ENCODE measurements at regions not wholly inside any gene's neighbourhood (a gene's known extent, or its start where the extent isn't known, plus 50 kb on each side); places are given as distances from the start of the nearest gene placed in this dataset.
"Not testable (repeated sequence)": the region's sequence is repeated elsewhere in the genome, so short reads cannot be mapped to it uniquely, and the experiment has no call there.

DNA sequence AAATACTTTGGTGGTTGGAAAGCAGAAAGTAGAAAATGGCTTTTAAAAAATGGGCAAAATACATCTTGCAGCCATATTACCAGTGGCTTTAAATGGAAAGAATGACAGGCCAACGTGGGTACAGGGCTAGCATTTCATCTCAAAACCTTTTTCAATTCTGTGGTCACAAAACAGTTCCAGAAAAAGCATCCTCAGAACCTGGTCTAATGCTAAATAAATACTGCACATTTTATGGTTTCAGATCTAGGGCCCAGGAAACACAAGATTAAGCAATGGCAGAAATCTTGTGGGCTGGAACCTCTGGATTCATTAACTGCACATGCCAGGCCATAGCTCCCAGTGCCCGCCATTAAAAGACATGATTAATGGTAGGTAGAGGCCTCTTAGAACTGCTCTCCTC lies 470.2 kb upstream of the RASGRP1 start:
- no peaks in the 10 kb centered on the region for H3K36me3 Mint-ChIP-seq (ENCODE audit: low read depth)
- ATAC-seq, result no peak
- no peak for DNase-seq
- H3K4me3 Mint-ChIP-seq, result no peak overlapping the region
- H3K9me3 ChIP-seq (ENCODE audit: control insufficient read depth, low read length, poor library complexity, severe bottlenecking), result no peaks in the 10 kb centered on the region
- peaks cover 27% of the 10 kb centered on the region for H3K27me3 Mint-ChIP-seq
- H3K4me1 Mint-ChIP-seq, result peaks cover 3% of the 10 kb centered on the region
- no peak overlapping the region for H3K27ac Mint-ChIP-seq

DNA sequence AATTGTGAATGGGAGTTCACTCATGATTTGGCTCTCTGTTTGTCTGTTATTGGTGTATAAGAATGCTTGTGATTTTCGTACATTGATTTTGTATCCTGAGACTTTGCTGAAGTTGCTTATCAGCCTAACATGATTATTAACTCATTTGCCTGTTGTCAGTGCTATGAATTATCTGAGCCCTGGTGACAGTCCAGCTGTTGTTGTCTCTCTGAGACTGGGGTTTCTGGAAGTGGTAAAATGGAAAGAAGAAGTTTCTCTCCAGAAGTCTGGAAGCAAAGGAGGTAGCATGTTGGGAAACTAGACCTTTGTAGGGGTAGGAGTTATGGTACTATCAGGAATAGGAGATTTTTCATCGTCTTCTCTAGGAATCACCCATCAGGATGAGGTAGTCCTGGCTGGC lies 473.0 kb upstream of the RASGRP1 start:
- H3K27me3 Mint-ChIP-seq, result peaks cover 27% of the 10 kb centered on the region
- not testable (repeated sequence) for H3K4me1 Mint-ChIP-seq; H3K9me3 ChIP-seq (ENCODE audit: control insufficient read depth, low read length, poor library complexity, severe bottlenecking); H3K27ac Mint-ChIP-seq; H3K4me3 Mint-ChIP-seq; H3K36me3 Mint-ChIP-seq (ENCODE audit: low read depth); ATAC-seq; DNase-seq

DNA sequence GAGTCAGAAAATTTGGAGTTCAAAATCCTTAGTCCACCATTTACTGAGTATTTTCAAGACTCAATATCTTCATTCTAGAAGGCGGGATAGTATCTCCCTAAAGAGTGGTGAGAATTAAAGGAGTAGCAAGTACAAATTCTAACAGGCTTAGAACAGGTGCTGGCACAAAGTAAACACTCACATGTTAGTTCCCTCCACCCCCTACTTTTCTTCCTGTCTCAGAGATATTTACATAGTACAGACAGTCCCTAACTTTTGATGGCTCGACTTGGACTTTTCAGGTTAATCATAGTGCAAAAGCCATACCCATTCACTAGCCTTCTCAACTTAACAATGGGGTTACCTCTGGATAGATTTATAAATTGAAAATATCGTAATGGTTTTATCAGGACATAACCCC lies 476.2 kb upstream of the RASGRP1 start:
- no peaks in the 10 kb centered on the region for H3K9me3 ChIP-seq (ENCODE audit: control insufficient read depth, low read length, poor library complexity, severe bottlenecking)
- H3K4me1 Mint-ChIP-seq, result no peaks in the 10 kb centered on the region
- no peaks in the 10 kb centered on the region for H3K36me3 Mint-ChIP-seq (ENCODE audit: low read depth)
- no peak for DNase-seq
- peaks cover 17% of the 10 kb centered on the region for H3K27me3 Mint-ChIP-seq
- ATAC-seq, result no peak
- no peak overlapping the region for H3K4me3 Mint-ChIP-seq
- no peak overlapping the region for H3K27ac Mint-ChIP-seq

DNA sequence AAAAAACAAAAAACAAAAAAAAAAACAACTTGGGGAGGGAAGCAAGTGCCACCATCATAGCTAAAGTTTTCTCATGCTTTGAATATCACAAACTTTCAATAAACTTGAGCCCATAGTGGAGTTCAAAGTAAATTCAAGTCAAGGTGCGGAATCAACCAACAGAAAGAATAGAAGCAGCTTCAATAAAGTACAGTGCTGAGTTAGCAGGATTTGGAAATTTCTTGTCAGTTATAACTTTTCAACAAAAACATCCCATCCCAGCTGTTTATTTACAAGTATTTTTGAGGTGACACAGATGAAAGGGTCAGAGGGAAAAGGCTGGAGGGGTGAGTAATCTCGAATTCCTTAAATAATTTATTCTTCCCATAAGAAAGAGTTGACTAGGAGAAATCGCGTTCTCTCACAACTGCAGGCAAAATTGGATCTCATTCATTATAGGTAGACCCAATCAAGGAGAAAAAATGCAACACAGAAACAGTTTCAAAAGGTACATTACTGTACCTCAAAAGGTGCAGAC lies 477.4 kb upstream of the RASGRP1 start:
- Mint-ChIP-seq H3K27me3 (peaks cover 17% of the 10 kb centered on the region), H3K4me1 (no peaks in the 10 kb centered on the region), H3K36me3 (ENCODE audit: low read depth) (no peaks in the 10 kb centered on the region), H3K27ac (no peak overlapping the region), H3K4me3 (no peak overlapping the region)
- no peak for DNase-seq
- no peak for ATAC-seq
- H3K9me3 ChIP-seq (ENCODE audit: control insufficient read depth, low read length, poor library complexity, severe bottlenecking), result no peaks in the 10 kb centered on the region

DNA sequence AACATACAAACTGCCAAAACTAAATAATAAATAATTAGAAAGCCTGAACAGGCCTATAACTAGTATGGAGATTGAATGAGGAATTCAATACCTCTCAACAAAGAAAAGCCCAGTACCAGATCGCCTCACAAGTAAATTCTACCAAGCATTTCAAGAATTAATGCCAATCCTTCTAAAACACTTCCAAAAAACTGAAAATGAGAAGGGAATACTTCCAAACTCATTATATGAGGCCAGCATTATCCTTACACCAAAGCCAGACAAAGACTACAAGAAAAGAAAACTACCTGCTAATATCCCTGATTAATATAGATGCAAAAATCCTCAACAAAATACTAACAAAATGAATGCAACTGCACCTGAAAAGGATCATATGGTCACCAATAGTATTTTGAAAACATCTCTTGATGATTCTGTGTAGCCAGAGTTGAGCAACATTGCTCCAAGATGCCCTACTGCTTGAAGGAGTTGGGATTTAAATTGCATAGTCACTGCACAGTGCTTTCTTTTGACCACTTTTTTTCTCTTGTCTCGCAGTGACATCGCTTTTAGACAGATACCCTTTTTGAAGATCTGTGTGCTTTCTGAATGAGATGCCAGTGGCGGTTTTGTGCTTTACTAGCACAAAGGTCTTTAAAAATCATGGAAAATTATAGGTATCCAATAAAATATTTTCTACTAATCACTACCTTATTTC lies 487.2 kb upstream of the RASGRP1 start:
- DNase-seq, result no peak
- Mint-ChIP-seq H3K4me3 (no peak overlapping the region), H3K4me1 (no peaks in the 10 kb centered on the region), H3K27me3 (no peaks in the 10 kb centered on the region), H3K36me3 (ENCODE audit: low read depth) (no peaks in the 10 kb centered on the region), H3K27ac (no peak overlapping the region)
- peaks cover 6% of the 10 kb centered on the region for H3K9me3 ChIP-seq (ENCODE audit: control insufficient read depth, low read length, poor library complexity, severe bottlenecking)
- no peak for ATAC-seq

DNA sequence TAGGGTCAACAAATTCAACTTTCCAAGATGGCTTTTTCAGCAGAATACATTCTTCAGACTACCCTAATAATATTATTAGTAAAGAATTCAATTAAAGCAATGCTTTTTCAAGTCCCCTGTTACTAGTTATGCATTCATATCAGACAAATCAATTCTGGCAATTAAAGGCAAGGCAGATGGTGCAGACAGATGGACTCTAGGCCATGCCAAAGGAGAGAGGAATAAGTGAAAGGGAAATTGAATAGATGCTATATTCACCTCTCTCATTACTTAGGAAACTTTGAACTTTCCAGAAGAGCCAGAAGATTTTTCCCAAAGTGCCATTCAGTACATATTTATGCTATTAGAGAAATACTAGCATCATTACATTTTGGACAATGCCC lies 487.7 kb upstream of the RASGRP1 start:
- H3K9me3 ChIP-seq (ENCODE audit: control insufficient read depth, low read length, poor library complexity, severe bottlenecking), result peaks cover 6% of the 10 kb centered on the region
- no peak for ATAC-seq
- Mint-ChIP-seq H3K4me1 (no peaks in the 10 kb centered on the region), H3K36me3 (ENCODE audit: low read depth) (no peaks in the 10 kb centered on the region), H3K27ac (no peak overlapping the region), H3K4me3 (no peak overlapping the region), H3K27me3 (no peaks in the 10 kb centered on the region)
- DNase-seq, result no peak

DNA sequence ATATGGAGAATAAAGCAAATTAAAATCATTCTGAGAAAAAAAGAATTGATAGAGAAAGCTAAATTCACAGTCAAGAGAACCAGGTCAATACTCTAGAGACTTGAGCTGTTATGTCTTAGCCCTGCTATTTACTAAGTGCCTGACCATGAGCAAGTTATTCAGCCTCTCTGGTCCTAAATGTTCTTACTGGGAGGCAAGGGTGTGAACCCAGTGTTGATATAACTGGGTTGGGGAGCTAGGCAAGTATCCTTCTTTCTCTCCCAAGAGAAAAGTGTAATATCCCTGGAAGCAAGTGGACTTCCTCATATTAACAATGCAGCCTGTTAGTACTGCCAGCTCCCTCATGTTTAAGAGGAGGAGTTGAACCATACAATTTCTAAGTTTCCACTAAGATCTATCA lies 488.9 kb upstream of the RASGRP1 start:
- DNase-seq, result no peak
- Mint-ChIP-seq H3K27me3 (no peaks in the 10 kb centered on the region), H3K27ac (no peak overlapping the region), H3K4me1 (no peaks in the 10 kb centered on the region), H3K4me3 (no peak overlapping the region), H3K36me3 (ENCODE audit: low read depth) (no peaks in the 10 kb centered on the region)
- H3K9me3 ChIP-seq (ENCODE audit: control insufficient read depth, low read length, poor library complexity, severe bottlenecking), result peaks cover 6% of the 10 kb centered on the region
- ATAC-seq, result no peak

DNA sequence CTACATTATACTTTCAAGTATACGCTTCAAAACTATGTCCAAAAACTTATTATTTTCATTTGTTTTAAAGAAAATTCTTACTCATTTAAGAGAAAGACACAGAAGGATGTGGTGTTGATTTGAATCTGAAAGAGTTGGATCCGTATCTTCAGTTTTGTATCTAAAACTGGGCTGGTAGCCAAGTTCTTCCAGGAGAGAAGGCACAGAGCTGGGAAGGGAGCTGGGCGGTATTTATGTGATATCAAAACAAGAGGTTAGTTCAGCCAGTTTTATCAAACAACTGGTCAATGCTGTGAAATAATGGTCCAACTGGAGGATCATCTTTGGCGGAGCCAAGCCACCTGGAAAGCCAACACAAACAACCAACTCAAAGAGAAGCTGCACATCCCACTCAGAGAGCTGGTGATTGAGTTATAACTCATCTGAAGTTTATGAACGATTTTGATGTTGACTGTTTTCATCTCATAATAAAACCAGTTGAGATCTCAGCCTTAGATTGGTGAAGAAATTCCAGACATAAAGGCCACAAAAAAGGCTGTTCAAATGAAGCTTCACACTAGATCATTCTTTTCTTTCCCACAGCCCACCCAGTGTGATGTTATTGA lies 489.6 kb upstream of the RASGRP1 start:
- Mint-ChIP-seq H3K4me3 (no peak overlapping the region), H3K27ac (no peak overlapping the region), H3K36me3 (ENCODE audit: low read depth) (no peaks in the 10 kb centered on the region), H3K4me1 (no peaks in the 10 kb centered on the region), H3K27me3 (no peaks in the 10 kb centered on the region)
- no peak for DNase-seq
- ATAC-seq, result no peak
- peaks cover 5% of the 10 kb centered on the region for H3K9me3 ChIP-seq (ENCODE audit: control insufficient read depth, low read length, poor library complexity, severe bottlenecking)

DNA sequence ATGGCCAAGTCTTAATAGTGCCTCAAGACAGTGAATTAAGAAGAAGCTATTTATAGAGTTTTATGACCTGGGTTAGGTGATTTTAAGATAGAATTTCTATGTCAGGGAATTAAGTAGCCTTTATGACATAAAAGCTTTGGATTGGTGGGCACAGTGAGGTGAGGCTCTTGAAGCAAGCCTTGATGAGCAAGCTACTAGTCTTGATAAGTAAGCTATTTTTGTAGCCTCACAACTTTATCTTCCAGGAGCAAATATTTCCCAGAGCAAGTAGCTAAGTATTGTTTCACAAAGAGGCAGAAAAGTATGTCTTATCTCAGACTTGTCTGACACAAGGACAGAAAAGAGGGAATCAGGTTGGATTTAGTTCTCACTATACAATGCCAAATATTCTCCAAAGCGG lies 491.7 kb upstream of the RASGRP1 start:
- H3K27ac Mint-ChIP-seq, result no peak overlapping the region
- no peaks in the 10 kb centered on the region for H3K4me1 Mint-ChIP-seq
- H3K4me3 Mint-ChIP-seq, result no peak overlapping the region
- H3K9me3 ChIP-seq (ENCODE audit: control insufficient read depth, low read length, poor library complexity, severe bottlenecking), result no peaks in the 10 kb centered on the region
- no peaks in the 10 kb centered on the region for H3K36me3 Mint-ChIP-seq (ENCODE audit: low read depth)
- H3K27me3 Mint-ChIP-seq, result no peaks in the 10 kb centered on the region
- ATAC-seq (no peak), DNase-seq (no peak)

DNA sequence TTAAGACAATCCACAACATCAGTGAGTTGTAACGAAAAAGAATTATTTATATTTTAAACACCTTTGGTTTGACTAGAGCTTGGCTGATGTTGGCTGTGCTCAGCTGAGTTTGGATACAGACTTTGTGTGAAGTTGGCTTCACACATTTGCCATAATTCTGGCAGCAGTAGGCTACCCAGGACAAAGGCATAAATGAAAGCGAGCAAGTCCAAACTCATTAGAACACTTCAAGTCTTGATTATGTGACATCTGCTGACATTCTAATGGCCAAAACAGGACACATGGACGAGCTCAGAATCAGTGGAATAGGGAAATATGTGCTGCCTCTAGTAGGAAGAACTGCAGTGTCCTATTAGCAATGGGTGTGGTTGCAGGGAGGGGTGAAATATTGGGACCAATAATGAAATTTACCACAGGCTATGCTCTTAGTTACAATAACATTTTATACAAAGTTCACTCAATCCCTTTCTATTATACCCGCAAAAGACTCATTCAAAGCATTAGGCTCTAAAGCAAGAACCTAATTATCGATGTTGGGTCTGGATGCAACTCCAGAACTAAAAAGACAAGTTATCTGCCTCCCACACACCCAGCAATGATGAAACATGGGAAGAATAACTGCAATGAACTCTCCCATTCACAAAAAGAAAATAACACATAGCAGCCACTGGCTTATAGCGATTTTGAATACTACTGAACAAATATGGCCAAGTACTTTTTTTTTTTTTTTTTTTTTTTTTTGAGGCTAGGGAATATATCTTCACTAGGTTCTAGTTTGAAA lies 493.9 kb upstream of the RASGRP1 start:
- H3K27me3 Mint-ChIP-seq, result no peaks in the 10 kb centered on the region
- DNase-seq (no peak), ATAC-seq (no peak)
- no peak overlapping the region for H3K27ac Mint-ChIP-seq
- peaks cover 2% of the 10 kb centered on the region for H3K36me3 Mint-ChIP-seq (ENCODE audit: low read depth)
- H3K9me3 ChIP-seq (ENCODE audit: control insufficient read depth, low read length, poor library complexity, severe bottlenecking), result no peaks in the 10 kb centered on the region
- H3K4me1 Mint-ChIP-seq, result no peaks in the 10 kb centered on the region
- H3K4me3 Mint-ChIP-seq, result no peak overlapping the region

DNA sequence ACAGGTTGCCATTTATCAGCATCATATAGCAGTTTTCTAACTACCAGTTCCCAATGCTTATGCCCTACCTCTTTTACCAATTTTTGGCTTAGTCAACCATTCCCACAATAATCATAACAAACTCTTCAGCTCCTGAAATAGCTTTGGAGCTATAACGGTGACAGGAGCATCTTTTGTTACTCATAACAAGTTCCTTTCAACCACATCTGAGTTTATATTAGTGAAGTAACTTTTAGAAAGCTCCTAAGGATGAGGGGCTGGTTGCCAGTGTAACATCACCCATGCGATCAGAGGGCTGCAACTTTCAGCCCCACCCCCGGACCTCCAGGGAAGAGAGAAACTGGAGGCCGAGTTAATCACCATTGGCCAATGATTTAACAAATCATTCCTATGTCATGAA lies 495.3 kb upstream of the RASGRP1 start:
- Mint-ChIP-seq H3K36me3 (ENCODE audit: low read depth) (peaks cover 2% of the 10 kb centered on the region), H3K27me3 (no peaks in the 10 kb centered on the region), H3K27ac (no peak overlapping the region), H3K4me3 (no peak overlapping the region), H3K4me1 (no peaks in the 10 kb centered on the region)
- no peaks in the 10 kb centered on the region for H3K9me3 ChIP-seq (ENCODE audit: control insufficient read depth, low read length, poor library complexity, severe bottlenecking)
- no peak for DNase-seq
- no peak for ATAC-seq

DNA sequence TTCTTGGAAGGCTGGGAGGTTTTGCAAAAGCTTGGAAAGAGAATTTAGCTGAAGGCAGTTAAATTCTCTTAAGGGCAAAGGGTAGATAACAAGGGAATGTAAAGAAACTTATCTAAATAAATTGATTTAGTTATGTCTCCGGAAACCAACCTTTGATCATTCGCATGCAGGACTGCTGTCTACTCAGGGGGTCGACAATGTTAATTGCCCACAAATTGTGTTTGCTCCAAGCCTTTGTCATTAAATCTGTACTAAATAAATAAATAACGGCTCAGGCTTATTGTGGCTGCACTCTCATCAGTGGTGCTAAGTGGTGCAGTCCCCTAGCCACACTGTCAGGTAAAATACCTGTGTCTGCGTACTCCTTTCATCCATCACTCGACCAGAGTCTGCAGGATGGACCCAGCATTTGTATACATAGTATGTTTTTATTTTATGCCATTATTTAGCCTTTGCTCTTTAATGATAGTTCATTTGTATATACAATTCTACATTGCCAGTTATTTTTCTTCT lies 497.4 kb upstream of the RASGRP1 start:
- H3K27ac Mint-ChIP-seq, result no peak overlapping the region
- H3K36me3 Mint-ChIP-seq (ENCODE audit: low read depth), result peaks cover 2% of the 10 kb centered on the region
- no peak for ATAC-seq
- no peaks in the 10 kb centered on the region for H3K4me1 Mint-ChIP-seq
- H3K4me3 Mint-ChIP-seq, result no peak overlapping the region
- DNase-seq, result no peak
- no peaks in the 10 kb centered on the region for H3K9me3 ChIP-seq (ENCODE audit: control insufficient read depth, low read length, poor library complexity, severe bottlenecking)
- no peaks in the 10 kb centered on the region for H3K27me3 Mint-ChIP-seq

DNA sequence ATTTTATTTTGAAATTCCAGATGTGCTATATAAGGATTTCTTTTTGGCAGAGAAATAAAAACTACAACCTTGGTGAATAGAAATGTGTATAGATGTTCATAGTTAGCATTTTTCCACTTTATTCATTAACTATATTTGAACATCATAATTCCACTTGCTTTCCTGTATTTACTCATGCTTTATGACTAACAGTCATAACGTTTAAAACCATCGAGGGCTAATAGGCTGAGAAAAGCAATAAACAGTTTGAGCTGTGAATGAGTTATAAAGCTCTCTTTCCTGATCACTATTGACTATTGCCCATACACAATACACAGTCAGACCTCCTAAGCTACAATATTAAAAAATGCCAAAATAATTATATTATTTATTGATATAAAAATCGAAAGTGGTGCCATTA lies 502.1 kb upstream of the RASGRP1 start:
- no peak for ATAC-seq
- Mint-ChIP-seq H3K27ac (no peak overlapping the region), H3K4me1 (no peaks in the 10 kb centered on the region), H3K27me3 (no peaks in the 10 kb centered on the region), H3K36me3 (ENCODE audit: low read depth) (peaks cover 2% of the 10 kb centered on the region), H3K4me3 (no peak overlapping the region)
- DNase-seq, result no peak
- H3K9me3 ChIP-seq (ENCODE audit: control insufficient read depth, low read length, poor library complexity, severe bottlenecking), result no peaks in the 10 kb centered on the region
